HEK293 (cell line): ENCODE measurements at regions not wholly inside any gene's neighbourhood (a gene's known extent, or its start where the extent isn't known, plus 50 kb on each side); places are given as distances from the start of the nearest gene placed in this dataset.

Source experiments
- CTCF ChIA-PET: fragments of 350-600 bp; formaldehyde crosslinking; extraction: SDS; loops from one replicate; lab custom pipeline; 2021; ENCODE audit warnings: antibody characterized with exemption; lab: Yijun Ruan, JAX
- POLR2A ChIA-PET: fragments of 300-600 bp; formaldehyde crosslinking; extraction: SDS; loops from one replicate; lab custom pipeline; 2020; ENCODE audit warnings: antibody characterized with exemption, inconsistent platforms; lab: Yijun Ruan, JAX
- H3K27ac ChIP-seq: fragments of 200-500 bp; sonication (Bioruptor generic); 2 replicates; pipeline ENCODE4 v1.5.1; 2014; ENCODE audit warnings: low read depth, low read length, control low read depth, inconsistent platforms; ENCODE audit errors: extremely low read depth
- H3K36me3 ChIP-seq, 2 experiments: fragments of 200-500 bp in 1 of 2; sonication (Bioruptor generic) in 1 of 2; 1 replicate in 1 of 2; 2 replicates in 1 of 2; pipeline ENCODE4 v1.5.1; 2014 to 2017; ENCODE audit warnings: inconsistent platforms in 2 of 2, low read length in 2 of 2; ENCODE audit not compliant: control insufficient read depth in 2 of 2, insufficient read depth in 1 of 2
- H3K4me1 ChIP-seq: fragments of 200-500 bp; sonication (Bioruptor generic); 2 replicates; pipeline ENCODE4 v1.5.1; 2014; ENCODE audit warnings: mild to moderate bottlenecking, low read length, inconsistent platforms; ENCODE audit not compliant: control insufficient read depth, insufficient read depth
- H3K4me3 ChIP-seq: 2 replicates; pipeline ENCODE4 v1.5.1; 2011; ENCODE audit warnings: low read depth, mild to moderate bottlenecking, control low read depth, low read length, moderate library complexity
- H3K9me3 ChIP-seq: fragments of 200-500 bp; sonication (Bioruptor generic); 2 replicates; pipeline ENCODE4 v1.5.1; 2014; ENCODE audit warnings: low read depth, low read length, inconsistent platforms; ENCODE audit not compliant: control insufficient read depth, insufficient read depth
- FEZF1 ChIP-seq: fragments of 450-650 bp; formaldehyde crosslinking; IDR thresholded peaks from 2 replicates; pipeline ENCODE4 v1.5.1; 2016; ENCODE audit warnings: missing biosample characterization, missing genetic modification characterization
- KLF9 ChIP-seq: fragments of 450-650 bp; formaldehyde crosslinking; IDR thresholded peaks from 2 replicates; pipeline ENCODE4 v1.5.1; 2016; ENCODE audit warnings: missing biosample characterization, missing genetic modification characterization, low read depth
- ZNF140 ChIP-seq: fragments of 450-650 bp; formaldehyde crosslinking; IDR thresholded peaks from 2 replicates; pipeline ENCODE4 v1.5.1; 2016; ENCODE audit warnings: missing biosample characterization, missing genetic modification characterization
- ZNF146 ChIP-seq: fragments of 450-650 bp; formaldehyde crosslinking; IDR thresholded peaks from 2 replicates; pipeline ENCODE4 v1.5.1; 2016; ENCODE audit warnings: missing biosample characterization, missing genetic modification characterization
- ZNF221 ChIP-seq: fragments of 450-650 bp; formaldehyde crosslinking; IDR thresholded peaks from 2 replicates; pipeline ENCODE4 v1.5.1; 2017; ENCODE audit warnings: missing biosample characterization, missing genetic modification characterization, borderline replicate concordance
- ZNF24 ChIP-seq: fragments of 450-650 bp; formaldehyde crosslinking; IDR thresholded peaks from 2 replicates; pipeline ENCODE4 v1.5.1; 2016; ENCODE audit warnings: missing biosample characterization, missing genetic modification characterization
- ZNF266 ChIP-seq: fragments of 450-650 bp; formaldehyde crosslinking; IDR thresholded peaks from 2 replicates; pipeline ENCODE4 v1.5.1; 2016; ENCODE audit warnings: missing biosample characterization, missing genetic modification characterization, low read depth
- ZNF302 ChIP-seq: fragments of 450-650 bp; formaldehyde crosslinking; IDR thresholded peaks from 2 replicates; pipeline ENCODE4 v1.5.1; 2016; ENCODE audit warnings: missing biosample characterization, missing genetic modification characterization, low read depth
- ZNF530 ChIP-seq: fragments of 450-650 bp; formaldehyde crosslinking; IDR thresholded peaks from 2 replicates; pipeline ENCODE4 v1.5.1; 2016; ENCODE audit warnings: low read depth, missing biosample characterization, missing genetic modification characterization
- ZNF629 ChIP-seq: fragments of 450-650 bp; formaldehyde crosslinking; IDR thresholded peaks from 2 replicates; pipeline ENCODE4 v1.5.1; 2017; ENCODE audit warnings: missing biosample characterization, missing genetic modification characterization
- ZNF768 ChIP-seq: fragments of 450-650 bp; formaldehyde crosslinking; IDR thresholded peaks from 2 replicates; pipeline ENCODE4 v1.5.1; 2018; ENCODE audit warnings: missing biosample characterization, mild to moderate bottlenecking, missing genetic modification characterization
- TF ChIP-seq, protein P1 (sequence below): fragments of 450-650 bp; formaldehyde crosslinking; IDR thresholded peaks from 2 replicates; pipeline ENCODE4 v1.5.1; 2016; ENCODE audit warnings: missing biosample characterization, missing genetic modification characterization
- TF ChIP-seq, protein P2 (sequence below): fragments of 450-650 bp; formaldehyde crosslinking; IDR thresholded peaks from 2 replicates; pipeline ENCODE4 v1.5.1; 2016; ENCODE audit warnings: missing biosample characterization, missing genetic modification characterization
- TF ChIP-seq, protein P3 (sequence below): fragments of 450-650 bp; formaldehyde crosslinking; IDR thresholded peaks from 2 replicates; pipeline ENCODE4 v1.5.1; 2017; ENCODE audit warnings: missing biosample characterization, missing genetic modification characterization
- TF ChIP-seq, protein P4 (sequence below): fragments of 450-650 bp; IDR thresholded peaks from 2 replicates; pipeline ENCODE4 v1.5.1; 2018; ENCODE audit warnings: missing biosample characterization, missing genetic modification characterization
- TF ChIP-seq, protein P5 (sequence below): fragments of 450-650 bp; formaldehyde crosslinking; IDR thresholded peaks from 2 replicates; pipeline ENCODE4 v1.5.1; 2017; ENCODE audit warnings: missing biosample characterization, missing genetic modification characterization
- TF ChIP-seq, protein P6 (sequence below): fragments of 450-650 bp; formaldehyde crosslinking; conservative IDR thresholded peaks from 2 replicates; pipeline ENCODE4 v1.5.1; 2016; ENCODE audit warnings: low read depth, missing biosample characterization, missing genetic modification characterization

DNA sequence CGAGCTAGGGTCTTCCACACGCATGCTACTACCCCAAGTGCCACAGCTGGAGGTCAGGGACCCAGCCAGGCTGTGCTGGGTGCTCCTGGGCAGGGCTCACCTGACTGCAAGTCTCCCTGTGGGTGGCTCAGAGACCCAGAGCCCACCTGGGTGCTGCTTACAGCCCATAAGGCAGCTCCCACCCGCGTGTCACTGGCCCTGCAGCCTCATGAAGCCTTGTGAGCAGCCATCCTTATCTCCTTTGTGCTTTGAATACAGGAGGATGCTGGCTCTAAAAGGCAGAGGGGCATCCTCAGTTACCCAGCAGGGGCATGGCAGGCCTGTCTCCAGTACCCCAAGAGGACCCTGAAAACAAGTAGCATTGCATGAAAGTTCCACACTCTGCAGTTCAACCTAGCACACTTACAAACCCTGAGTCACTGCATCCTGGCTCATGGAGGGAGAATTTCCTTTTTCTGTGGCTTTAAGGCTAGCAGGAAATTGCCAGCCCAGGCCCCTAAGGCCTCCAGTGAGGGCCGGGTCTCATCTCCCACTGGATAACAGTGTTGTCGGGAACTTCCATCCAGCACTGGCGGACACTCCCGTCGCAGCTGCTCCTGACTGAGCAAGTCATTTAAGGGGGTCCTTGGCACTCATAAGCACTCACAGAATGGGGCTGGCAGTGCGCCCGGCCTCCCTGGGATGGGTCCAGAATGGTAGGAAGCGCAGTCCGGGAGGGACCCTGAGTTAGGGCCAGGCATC is 137.1 kb downstream of the RPIA start:
- H3K4me3 ChIP-seq, result no peak overlapping the region
- ChIA-PET CTCF (interaction anchor here (0.8 to 1.4 kb wide), 2 partner anchors 10 to 61 kb away, joined by 3 to 4 read pairs; no protein-coding TSS in a partner anchor), POLR2A (no interaction called here)
- TF ChIP-seq ZNF768 (no peak), ZNF140 (no peak), KLF9 (tag by site-specific recombination) (no peak), ZNF266 (no peak), ZNF221 (tag by site-specific recombination) (no peak), FEZF1 (tag by site-specific recombination) (no peak), ZNF146 (tag by site-specific recombination) (no peak), ZNF629 (tag by site-specific recombination) (no peak), ZNF302 (tag by site-specific recombination) (no peak), ZNF530 (tag by site-specific recombination) (no peak), ZNF24 (tag by site-specific recombination) (no peak)
- TF ChIP-seq, protein P1, sequence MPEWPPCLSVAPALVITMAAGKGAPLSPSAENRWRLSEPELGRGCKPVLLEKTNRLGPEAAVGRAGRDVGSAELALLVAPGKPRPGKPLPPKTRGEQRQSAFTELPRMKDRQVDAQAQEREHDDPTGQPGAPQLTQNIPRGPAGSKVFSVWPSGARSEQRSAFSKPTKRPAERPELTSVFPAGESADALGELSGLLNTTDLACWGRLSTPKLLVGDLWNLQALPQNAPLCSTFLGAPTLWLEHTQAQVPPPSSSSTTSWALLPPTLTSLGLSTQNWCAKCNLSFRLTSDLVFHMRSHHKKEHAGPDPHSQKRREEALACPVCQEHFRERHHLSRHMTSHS (tag by site-specific recombination), result no peak
- TF ChIP-seq, protein P2, sequence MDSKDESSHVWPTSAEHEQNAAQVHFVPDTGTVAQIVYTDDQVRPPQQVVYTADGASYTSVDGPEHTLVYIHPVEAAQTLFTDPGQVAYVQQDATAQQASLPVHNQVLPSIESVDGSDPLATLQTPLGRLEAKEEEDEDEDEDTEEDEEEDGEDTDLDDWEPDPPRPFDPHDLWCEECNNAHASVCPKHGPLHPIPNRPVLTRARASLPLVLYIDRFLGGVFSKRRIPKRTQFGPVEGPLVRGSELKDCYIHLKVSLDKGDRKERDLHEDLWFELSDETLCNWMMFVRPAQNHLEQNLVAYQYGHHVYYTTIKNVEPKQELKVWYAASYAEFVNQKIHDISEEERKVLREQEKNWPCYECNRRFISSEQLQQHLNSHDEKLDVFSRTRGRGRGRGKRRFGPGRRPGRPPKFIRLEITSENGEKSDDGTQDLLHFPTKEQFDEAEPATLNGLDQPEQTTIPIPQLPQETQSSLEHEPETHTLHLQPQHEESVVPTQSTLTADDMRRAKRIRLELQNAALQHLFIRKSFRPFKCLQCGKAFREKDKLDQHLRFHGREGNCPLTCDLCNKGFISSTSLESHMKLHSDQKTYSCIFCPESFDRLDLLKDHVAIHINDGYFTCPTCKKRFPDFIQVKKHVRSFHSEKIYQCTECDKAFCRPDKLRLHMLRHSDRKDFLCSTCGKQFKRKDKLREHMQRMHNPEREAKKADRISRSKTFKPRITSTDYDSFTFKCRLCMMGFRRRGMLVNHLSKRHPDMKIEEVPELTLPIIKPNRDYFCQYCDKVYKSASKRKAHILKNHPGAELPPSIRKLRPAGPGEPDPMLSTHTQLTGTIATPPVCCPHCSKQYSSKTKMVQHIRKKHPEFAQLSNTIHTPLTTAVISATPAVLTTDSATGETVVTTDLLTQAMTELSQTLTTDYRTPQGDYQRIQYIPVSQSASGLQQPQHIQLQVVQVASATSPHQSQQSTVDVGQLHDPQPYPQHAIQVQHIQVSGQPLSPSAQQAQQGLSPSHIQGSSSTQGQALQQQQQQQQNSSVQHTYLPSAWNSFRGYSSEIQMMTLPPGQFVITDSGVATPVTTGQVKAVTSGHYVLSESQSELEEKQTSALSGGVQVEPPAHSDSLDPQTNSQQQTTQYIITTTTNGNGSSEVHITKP (tag by site-specific recombination), result no peak
- TF ChIP-seq, protein P3, sequence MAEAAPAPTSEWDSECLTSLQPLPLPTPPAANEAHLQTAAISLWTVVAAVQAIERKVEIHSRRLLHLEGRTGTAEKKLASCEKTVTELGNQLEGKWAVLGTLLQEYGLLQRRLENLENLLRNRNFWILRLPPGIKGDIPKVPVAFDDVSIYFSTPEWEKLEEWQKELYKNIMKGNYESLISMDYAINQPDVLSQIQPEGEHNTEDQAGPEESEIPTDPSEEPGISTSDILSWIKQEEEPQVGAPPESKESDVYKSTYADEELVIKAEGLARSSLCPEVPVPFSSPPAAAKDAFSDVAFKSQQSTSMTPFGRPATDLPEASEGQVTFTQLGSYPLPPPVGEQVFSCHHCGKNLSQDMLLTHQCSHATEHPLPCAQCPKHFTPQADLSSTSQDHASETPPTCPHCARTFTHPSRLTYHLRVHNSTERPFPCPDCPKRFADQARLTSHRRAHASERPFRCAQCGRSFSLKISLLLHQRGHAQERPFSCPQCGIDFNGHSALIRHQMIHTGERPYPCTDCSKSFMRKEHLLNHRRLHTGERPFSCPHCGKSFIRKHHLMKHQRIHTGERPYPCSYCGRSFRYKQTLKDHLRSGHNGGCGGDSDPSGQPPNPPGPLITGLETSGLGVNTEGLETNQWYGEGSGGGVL, result no peak
- TF ChIP-seq, protein P4, sequence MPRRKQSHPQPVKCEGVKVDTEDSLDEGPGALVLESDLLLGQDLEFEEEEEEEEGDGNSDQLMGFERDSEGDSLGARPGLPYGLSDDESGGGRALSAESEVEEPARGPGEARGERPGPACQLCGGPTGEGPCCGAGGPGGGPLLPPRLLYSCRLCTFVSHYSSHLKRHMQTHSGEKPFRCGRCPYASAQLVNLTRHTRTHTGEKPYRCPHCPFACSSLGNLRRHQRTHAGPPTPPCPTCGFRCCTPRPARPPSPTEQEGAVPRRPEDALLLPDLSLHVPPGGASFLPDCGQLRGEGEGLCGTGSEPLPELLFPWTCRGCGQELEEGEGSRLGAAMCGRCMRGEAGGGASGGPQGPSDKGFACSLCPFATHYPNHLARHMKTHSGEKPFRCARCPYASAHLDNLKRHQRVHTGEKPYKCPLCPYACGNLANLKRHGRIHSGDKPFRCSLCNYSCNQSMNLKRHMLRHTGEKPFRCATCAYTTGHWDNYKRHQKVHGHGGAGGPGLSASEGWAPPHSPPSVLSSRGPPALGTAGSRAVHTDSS (tag by site-specific recombination), result no peak
- TF ChIP-seq, protein P5, sequence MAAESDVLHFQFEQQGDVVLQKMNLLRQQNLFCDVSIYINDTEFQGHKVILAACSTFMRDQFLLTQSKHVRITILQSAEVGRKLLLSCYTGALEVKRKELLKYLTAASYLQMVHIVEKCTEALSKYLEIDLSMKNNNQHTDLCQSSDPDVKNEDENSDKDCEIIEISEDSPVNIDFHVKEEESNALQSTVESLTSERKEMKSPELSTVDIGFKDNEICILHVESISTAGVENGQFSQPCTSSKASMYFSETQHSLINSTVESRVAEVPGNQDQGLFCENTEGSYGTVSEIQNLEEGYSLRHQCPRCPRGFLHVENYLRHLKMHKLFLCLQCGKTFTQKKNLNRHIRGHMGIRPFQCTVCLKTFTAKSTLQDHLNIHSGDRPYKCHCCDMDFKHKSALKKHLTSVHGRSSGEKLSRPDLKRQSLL (tag by site-specific recombination), result no peak
- TF ChIP-seq, protein P6, sequence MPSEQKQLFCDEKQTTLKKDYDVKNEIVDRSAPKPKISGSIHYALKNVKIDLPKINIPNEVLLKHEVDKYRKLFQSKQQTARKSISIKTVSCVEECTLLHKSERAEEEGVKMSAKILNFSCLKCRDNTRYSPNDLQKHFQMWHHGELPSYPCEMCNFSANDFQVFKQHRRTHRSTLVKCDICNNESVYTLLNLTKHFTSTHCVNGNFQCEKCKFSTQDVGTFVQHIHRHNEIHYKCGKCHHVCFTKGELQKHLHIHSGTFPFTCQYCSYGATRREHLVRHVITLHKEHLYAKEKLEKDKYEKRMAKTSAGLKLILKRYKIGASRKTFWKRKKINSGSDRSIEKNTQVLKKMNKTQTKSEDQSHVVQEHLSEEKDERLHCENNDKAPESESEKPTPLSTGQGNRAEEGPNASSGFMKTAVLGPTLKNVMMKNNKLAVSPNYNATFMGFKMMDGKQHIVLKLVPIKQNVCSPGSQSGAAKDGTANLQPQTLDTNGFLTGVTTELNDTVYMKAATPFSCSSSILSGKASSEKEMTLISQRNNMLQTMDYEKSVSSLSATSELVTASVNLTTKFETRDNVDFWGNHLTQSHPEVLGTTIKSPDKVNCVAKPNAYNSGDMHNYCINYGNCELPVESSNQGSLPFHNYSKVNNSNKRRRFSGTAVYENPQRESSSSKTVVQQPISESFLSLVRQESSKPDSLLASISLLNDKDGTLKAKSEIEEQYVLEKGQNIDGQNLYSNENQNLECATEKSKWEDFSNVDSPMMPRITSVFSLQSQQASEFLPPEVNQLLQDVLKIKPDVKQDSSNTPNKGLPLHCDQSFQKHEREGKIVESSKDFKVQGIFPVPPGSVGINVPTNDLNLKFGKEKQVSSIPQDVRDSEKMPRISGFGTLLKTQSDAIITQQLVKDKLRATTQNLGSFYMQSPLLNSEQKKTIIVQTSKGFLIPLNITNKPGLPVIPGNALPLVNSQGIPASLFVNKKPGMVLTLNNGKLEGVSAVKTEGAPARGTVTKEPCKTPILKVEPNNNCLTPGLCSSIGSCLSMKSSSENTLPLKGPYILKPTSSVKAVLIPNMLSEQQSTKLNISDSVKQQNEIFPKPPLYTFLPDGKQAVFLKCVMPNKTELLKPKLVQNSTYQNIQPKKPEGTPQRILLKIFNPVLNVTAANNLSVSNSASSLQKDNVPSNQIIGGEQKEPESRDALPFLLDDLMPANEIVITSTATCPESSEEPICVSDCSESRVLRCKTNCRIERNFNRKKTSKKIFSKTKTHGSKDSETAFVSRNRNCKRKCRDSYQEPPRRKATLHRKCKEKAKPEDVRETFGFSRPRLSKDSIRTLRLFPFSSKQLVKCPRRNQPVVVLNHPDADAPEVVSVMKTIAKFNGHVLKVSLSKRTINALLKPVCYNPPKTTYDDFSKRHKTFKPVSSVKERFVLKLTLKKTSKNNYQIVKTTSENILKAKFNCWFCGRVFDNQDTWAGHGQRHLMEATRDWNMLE (tag by site-specific recombination), result no peak
- H3K36me3 ChIP-seq, result no peaks in the 10 kb centered on the region
- H3K4me1 ChIP-seq, result no peaks in the 10 kb centered on the region
- H3K27ac ChIP-seq, result no peak overlapping the region
- H3K9me3 ChIP-seq, result no peaks in the 10 kb centered on the region
